GM19035 (cell line): ENCODE measurements at regions not wholly inside any gene's neighbourhood (a gene's known extent, or its start where the extent isn't known, plus 50 kb on each side); places are given as distances from the start of the nearest gene placed in this dataset.
"Not testable (repeated sequence)": the region's sequence is repeated elsewhere in the genome, so short reads cannot be mapped to it uniquely, and the experiment has no call there.

ENCODE experiments used
- ATAC-seq: cut with Tn5 transposase; IDR thresholded peaks from one replicate; pipeline ENCODE4 v1.9.1; 2021; ENCODE audit not compliant: unreplicated experiment

DNA sequence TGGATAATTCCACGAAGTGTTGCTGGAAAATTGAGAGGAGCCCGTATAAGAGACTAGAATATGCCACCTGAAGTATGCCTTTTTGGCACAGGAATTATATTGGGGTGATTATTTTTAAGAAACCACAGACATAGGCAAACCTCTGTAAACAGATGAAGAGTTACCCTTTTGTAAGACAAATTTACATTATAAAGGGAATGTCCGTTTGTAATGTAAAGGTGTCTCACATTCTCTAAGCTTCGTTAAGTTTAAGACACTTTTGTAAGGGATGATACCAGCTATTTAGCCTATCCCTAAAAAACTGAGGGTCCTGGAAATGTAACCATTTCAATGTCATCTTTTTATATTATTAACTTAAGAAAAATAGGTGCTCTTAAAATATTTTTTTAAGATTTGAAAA lies 432.8 kb upstream of the SYT4 start:
- ATAC-seq, result no peak

DNA sequence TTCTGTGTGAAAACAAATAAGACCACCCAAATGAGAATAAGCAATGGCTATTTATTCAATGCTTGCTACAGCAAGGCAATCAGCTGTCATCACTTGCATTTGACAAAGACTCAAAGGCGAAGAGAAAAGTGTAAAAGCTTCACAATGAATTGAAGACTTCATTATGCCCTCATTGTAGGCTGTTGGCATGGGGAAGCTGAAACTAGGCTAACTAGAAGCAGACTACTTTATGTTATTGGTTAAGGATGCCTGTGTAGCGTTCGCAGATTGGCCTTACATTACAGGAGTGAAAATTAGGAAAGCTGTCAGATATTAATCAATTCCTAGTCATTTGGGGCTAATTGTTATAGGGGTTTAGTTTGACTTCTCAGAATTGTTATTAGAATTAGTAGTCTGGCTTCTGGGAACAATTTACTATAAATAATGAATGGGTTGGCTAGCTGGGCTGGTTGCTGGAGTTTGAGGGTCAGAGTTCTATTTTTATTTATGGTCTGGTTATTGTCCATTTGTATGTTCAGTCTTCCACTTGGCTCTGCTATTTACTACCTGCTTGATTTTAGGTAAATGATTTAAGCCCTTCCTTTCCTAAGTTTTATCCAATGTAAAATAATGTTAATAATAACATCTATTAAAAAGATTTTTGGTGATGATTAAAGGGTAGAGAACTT lies 437.2 kb upstream of the SYT4 start:
- no peak for ATAC-seq

DNA sequence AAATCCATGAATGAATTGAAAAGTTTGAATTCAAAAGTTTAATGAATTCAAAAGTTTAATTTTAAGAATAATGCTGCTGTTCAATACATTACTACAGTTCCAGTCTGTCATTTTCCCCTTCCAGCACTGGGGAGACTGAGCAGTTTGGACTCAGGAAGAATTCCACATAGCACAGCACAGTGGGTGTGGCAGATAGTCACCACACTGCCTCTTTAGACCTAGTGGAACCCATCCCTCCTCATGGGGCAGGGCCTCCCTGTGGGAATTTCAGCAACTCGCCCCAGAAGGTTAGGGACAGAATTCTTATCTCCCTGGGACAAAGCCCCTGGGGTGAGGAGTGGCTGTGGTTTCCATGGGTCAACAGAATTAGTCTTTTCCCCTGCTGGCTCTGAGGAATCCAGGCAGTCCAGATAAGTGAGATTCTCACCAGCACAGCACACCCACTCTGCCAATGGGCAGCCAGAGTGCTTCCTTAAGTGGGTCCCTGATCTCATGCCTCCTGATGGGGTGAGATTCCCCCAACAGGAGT lies 442.0 kb upstream of the SYT4 start:
- no peak for ATAC-seq

DNA sequence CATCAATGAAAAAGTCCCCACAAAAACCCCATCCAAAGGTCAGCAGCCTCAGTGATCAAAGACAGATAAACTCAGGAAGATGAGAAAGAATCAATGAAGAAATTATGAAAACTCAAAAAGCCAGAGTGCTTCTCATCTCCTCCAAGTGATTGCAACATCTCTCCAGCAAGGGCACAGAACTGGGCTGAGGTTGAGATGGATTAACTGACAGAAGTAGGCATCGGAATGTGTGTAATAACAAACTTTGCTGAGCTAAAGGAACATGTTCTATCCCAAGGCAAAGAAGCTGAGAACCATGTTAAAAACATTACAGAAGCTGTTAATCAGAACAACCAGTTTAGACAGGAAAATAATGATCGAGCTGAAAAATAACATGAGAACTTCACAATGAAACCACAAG lies 442.8 kb upstream of the SYT4 start:
- ATAC-seq, result no peak

DNA sequence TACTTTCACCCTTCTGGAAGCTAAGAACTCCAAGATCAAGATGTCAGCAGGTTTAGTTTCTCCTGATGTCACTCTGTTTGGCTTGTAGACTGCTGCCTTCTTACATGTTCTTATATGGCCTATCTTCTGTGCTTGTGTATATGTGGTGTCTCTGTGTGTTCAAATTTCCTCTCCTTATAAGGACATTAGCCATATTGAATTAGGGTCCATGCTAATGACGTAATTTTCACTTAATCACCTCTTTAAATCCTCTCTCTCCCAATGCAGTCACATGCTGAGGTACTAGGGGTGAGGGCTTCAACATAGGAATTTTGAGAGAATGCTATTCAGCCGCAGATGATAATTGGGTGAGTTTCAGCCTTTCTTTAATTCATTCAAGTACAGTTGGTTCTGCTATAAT lies 458.3 kb upstream of the SYT4 start:
- ATAC-seq, result no peak

DNA sequence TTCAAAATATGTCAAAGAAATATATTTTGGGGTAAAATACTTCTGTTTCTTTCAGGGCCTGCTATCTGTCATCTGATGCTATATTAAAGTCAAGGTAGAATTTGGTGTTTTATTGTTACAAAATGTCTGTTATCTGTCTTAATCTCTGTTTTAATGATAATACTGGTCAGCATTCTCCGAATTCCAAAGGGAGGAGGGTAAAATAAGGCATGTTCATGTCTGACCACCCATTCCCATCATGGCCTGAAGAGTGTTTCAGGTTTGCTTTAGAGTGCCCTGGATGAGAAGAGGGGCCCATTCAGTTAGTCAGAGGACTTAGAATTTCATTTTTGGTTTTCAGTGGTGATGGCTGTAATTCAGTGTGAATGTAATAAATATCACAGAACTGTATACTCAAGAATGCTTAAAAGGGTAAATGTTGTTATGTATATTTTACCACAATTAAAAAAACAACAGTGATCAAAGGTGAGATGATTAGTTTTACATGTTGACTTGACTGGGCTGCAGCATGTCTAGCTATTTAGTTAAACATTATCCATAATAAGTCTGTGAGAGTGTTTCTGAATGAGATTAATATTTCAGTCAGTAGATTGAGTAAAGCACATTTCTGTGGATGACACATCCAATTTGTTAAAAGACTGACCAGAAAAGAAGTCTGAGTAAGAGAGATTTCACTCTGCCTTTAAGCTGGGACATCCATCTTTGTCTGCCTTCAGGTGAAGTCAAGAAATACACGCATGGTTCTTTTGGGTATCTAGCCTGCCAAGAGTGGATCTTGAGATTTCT lies 467.9 kb upstream of the SYT4 start:
- no peak for ATAC-seq

DNA sequence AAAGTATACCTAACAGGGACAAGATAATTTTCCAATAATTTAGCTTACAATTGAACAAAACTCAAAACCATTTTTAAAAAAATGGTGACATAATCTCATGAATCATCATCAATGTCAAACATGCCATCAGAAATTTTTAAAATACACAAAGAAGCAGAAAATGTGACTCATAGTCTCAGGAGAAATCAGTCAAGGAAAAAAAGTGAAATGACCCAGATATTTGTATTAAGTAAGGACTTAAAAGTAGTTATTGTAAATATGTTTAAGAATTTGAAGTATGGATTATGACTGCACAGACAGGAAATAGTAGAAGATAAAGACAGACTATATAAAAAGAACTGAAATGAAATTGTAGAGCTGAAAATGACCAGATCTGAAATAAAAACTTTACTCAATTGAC lies 473.9 kb upstream of the SYT4 start:
- no peak for ATAC-seq

DNA sequence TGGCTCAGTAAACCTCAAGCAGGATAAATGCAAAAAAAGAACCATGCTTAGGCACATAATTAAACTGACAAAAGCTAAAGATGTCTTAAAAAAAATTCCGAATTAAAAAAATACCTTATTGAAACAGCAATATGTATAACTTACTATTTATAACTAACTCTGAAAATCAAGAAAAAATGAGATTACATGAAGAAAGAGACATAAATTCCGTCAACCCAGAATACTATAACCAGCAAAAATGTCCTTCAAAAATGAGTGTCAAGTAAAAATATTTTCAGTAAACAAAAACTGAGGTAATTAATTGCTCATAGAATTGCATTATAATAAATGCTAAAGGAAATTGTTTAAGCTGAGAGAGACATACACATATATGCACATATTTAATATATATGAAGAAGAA lies 474.5 kb upstream of the SYT4 start:
- ATAC-seq, result no peak

DNA sequence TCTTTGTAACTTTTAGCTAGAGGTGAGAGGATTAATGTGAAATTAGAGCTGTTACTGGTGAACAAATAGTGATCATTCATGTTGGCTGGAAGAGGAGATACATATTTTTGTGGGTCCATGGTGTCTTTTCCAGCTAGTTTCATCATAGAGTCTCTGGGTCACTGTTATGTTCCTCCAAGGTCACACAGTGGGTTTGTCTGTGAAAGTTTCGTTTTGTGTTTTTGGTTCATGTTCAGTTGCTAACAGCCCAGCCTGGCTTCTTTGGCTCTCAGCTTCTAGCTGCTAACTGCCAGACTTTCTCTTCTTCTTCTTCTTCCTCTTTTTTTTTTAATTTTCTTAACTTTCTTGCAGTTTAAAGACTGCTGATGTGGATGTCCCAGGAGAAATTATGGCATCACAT lies 480.0 kb upstream of the SYT4 start:
- ATAC-seq, result no peak

DNA sequence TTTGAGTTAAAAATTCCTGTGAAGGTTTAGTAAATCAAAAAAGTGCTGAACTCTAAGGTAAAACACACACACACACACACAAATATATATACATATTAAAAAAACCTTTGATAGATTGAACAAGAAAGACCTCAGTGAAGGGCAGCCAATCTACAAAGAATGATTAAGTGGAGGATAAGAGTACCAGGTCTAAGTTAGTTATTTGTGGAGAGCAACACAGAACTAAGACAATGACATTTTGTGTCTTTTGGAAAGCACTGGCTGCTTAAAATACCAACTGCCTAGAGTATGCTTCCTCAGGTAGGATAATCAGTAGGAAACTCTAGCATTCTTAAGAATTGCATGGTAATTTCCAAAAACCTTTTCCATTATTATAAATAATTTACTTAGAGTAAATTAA lies 481.4 kb upstream of the SYT4 start:
- no peak for ATAC-seq

DNA sequence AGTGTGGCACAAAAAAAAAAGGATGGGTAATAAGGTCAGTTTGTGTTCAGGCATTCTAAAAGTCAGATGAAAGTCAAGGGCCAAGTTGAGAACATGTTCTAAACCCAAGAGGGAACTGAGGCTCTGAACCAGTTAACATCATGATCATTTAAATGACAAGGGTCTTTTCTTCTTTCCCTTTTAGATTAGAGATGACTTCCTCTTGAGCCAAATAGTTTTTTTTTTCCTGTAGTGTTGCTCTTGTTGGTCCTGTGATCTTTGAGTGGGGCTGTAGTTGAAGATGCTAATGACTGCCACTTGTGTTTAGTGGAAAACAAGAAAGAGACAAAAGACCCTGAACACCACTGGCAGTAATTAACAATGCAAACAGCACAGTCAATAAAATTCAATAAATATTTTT lies 482.7 kb upstream of the SYT4 start:
- no peak for ATAC-seq

DNA sequence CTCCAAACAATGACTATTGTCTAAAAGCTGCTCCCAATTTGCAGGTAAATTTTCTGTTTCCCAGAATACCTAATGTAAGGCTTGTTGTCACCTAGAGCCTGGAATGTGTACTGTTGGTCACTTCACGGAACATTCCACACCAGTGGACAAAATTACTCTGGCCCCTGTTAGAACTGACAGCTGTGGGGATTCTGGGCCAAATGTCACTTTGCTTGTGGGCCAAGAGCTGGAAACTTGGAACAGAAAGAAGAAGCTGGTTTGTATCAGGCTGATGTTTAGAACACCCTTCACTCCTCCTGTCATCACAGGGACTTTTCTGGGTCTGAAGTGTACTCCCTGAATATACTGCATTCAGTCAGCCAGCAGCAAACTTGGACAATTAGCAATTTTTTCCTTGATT lies 495.6 kb upstream of the SYT4 start:
- no peak for ATAC-seq

DNA sequence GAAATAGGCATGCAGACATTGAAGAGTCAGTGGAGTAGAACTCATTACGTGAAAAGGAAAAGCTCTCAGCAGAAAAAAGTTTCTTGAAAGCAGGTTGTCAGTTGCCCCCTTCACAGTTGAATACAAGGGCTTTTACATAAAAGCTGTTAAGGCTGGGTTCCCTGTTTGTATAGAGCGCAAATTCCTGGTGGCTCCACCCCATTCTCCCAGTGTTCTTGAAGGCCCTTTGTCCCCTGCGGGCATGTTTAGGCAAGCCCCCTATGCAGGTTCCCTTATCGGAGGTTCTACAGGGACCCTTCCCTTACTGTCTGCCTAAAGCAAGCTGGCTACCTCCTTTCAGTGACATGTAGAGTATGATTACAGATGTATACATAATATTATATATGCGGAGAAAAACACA lies 497.2 kb upstream of the SYT4 start:
- no peak for ATAC-seq

DNA sequence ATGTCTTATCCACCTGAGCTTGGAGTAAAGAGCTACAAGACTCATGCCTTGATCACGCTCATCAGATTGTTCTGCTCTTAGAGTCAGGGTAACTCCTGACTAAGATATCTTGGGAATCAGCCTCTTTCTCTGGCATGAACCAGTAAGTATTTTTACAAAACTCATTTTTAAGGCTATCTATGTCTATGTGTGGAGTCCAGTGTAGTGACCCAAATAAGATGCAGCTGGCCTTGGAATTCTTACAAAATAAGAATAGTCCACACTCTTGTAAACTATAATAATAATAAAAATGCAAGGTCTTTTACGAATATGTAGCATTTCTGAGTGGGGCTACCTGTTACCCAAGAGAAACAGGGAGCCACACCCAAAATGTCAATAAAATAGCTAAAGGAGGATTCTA lies 498.3 kb upstream of the SYT4 start:
- ATAC-seq, result no peak

DNA sequence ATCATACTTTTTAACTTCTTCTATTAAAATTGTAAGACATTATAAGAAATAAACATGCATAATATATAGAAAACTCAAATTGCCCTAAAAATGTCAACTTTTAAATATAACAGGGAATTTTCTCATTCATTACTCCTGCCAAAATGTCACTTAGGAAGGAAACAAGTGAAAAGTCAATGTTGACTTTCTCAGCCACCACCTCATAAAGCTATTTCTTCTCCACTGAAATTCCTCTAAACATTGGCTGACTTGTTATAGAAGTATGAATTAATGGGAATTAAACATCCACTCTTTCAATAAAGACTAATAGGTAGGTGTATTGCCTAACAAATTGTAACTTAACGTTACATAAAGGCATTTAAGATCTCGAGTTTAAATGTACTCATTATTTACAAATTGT lies 499.7 kb upstream of the SYT4 start:
- ATAC-seq, result no peak

DNA sequence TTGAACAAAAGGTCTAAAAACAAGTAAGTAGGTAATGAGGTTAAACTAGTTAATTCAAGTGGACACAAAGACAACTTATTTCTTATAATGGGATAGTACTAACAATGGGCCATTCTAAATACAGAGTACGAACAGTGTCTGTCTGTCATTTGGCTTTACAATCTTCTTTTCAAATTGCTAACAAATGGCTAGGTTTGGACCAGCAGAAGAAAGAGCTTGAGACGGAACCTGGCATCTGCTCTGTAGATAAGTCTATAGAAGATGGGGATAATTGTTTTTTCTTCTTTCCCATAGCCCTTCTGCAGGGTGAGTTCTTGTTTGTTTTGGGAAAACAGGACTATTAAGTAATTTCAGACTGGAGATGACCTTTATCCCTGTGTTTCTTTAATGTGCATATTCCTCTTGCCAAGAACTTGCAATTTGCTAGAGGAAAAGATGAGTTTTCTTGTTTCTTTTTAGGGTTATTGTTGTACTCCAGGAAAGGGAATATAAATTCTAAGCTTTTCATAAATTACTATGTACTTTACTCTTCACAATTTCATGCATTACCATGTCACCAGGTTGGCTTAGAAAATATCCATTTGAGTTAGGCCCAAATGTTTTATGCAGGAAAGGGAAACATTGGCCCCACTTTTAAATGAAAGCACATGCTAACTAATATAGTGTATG lies 500.5 kb upstream of the SYT4 start:
- no peak for ATAC-seq

DNA sequence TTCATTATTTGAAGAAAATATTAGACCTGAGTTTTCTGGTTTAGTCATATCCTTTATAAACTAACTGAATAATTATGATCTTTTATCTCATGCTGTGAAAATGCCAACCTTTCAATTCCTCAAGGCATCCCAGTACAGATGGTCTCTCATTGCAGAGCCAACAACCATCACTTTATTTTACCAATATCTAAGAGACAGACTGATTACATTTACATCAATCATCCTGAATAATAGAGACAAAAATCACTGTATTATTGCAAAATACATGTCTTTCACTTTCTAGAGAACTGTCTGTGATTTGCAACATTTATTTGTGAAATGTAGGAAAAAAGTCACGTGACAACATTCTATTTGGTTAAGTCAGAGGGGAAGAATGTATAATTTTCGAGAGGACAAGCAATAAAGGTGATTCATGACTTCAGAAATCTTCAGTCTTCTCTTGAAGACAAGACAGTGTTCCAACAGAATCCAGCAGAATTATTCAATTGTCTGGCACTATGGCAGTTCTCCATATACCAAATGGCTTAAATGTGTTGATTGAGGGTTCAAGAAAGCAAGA lies 503.6 kb upstream of the SYT4 start:
- no peak for ATAC-seq

DNA sequence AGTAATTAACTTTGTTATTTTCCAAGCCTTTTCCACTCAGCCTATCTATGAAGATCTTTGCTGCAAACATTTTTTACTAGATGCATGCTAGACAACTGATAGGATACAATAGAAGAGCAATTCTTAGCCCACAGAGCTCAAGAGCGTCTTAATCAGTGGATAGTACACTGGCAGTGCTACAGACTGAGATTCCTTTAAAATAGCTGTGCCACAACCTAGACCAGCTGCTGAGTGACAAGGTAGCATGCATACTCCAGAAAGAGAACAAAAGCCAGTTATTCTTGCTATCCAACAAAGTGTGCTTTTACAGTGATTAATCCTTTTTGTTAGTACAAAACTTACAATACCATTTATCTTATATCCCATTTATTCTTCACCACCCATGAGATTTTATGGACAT lies 507.9 kb upstream of the SYT4 start:
- ATAC-seq, result no peak

DNA sequence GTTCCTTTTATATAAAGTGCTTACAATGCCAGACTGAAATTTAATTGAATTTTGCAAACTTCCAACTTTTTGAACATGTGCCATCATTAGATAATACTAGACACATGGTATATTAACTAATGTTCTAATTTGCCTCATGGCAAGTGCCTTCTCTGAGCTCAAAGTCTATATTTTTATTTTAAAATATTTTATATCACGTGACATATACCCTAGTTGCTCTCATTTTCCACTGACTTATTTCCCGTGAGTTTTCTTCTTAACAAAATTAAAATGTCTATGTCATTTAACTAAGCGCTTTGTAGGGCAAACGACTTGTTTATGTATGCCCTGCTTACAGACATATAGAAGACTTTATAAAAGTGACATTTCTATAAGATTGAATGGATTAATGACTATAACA lies 509.6 kb upstream of the SYT4 start:
- no peak for ATAC-seq

DNA sequence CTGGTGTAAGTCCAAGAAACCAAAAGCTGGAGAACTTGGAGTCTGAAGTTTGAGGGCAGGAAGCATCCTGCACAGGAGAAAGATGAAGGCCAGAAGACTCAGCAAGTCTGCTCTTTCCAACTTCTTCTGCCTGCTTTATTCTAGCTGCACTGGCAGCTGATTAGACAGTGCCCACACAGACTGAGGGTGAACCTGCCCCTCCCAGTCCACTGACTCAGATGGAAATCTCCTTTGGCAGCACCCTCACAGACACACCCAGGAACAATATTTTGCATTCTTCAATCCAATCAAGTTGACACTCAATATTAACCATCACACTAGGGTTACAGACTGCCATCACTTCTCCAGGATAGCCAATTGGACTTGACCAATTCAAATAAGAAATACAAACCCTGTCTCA lies 510.4 kb upstream of the SYT4 start:
- not testable (repeated sequence) for ATAC-seq

DNA sequence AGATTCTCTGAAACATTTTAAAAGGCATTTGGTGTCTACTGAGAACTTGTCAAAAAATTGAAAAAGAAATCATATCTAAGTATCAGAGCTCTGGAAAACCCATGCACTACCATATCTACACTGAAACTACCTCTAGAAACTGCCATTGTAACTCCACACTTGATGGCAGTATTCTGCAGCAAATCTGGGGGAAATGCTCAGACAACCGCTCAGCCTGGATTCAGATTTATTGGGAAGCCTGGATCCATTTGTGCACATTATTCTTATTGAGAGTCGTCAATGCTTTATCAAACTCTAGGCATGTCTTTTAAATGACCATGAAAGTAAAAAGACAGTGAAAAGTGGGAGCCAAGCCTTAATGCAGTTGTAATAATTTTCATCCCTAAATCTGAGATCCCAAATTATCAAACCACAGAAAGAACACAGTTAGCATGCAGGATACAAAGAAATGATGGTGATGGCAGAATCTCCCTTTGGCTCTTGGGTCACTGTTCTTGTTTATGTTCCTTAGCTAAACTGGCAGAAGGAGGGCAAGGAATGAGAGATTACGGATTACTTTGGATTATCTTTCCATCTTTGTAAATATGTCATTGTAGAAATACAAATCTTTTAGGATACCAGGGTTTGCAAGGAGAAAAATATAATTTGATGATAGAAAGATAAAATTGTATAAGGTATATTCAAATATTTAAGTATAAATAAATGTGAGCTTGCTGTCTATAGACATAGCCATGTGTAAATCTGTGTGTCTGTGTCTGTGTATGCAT lies 512.1 kb upstream of the SYT4 start:
- ATAC-seq, result no peak
